ENCODE measurements at regions not wholly inside any gene's neighbourhood (a gene's known extent, or its start where the extent isn't known, plus 50 kb on each side); places are given as distances from the start of the nearest gene placed in this dataset.

GRCh38 chr13:44242766-44243165 is 130.9 kb upstream of the SERP2 start:
- DNase-seq (ENCODE audit: low read depth in 2 of 2), result no peak

DNA sequence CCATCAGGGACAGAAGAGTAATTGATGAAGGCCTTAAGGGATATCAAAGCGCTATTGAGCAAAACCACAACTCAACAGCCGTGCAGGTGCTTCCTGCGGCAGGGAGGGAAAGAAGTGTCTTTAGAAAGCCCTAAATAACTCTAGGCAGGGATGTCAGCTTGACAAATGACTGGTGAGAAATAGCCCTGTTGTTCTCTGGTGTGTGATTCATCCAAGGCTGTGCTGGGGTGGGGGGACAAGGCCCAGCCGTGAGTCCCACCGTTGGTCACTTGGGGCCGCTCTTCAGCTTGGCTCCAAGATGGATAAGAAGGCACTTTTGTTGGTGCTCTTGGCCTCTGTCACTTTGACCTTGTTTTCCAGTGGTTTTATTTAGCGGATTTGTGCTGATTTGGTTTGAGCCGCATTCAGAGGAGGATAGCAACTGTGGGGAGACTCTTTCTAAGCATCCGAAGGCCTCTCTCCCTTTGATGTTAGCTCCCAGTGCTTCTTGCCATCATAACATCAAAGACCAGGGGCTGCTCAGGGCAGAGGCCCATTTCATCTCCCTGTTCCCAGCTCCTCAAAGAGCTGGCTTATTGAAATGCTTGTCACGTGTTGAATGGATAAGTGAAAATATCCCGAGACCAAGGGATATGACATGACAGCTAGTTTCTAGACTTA is 130.3 kb upstream of the SERP2 start:
- no peak for DNase-seq (ENCODE audit: low read depth in 2 of 2)

GRCh38 chr13:44244288-44244687 is 129.3 kb upstream of the SERP2 start:
- no peak for DNase-seq (ENCODE audit: low read depth in 2 of 2)

- DNase-seq (ENCODE audit: low read depth in 2 of 2), result no peak
Measured at GRCh38 chr13:44249431-44249836, 124.2 kb upstream of the SERP2 start.

DNA sequence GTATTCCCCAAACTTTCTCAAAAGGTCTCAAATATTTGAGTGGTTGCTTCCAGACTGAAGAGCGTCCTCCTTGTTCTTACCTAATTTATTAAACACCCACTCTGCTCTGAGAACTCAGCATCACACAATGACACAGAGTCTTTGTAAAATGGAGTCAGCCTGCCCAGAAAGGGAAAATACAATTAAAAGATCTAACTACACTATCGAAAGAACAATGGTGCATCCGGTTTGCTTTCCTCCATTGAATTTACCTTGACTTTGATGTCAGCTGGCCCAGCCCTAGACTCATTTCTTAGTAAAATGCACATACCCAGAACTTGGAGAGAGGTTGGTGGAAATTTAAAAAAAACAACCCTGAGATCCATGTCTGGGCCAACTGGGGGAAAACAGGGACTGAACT is 120.7 kb upstream of the SERP2 start:
- no peak for DNase-seq (ENCODE audit: low read depth in 2 of 2)

- no peak for DNase-seq (ENCODE audit: low read depth in 2 of 2)
Measured at GRCh38 chr13:44255771-44256364, 117.8 kb upstream of the SERP2 start.

DNA sequence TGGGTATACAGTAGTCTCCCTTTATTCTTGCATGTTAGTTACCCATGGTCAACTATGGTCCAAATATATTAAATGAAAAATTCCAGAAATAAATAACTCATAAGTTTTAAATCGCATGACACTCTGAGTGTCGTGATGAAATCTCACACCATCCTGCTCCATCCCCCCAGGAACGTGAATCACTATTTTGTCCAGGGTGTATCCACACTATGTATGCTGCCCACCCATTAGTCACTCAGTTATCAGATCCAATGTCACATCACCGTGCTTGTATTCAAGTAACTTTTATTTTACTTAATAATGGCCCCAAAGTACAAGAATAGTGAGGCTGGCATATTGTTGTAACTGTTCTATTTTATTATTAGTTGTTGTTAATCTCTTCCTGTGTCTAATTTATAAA is 115.8 kb upstream of the SERP2 start:
- no peak for DNase-seq (ENCODE audit: low read depth in 2 of 2)

GRCh38 chr13:44259045-44260027 is 114.3 kb upstream of the SERP2 start:
- peak; percentile 59 to 66 for DNase-seq (ENCODE audit: low read depth in 2 of 2)

GRCh38 chr13:44260336-44260735 is 113.3 kb upstream of the SERP2 start:
- DNase-seq (ENCODE audit: low read depth in 2 of 2), result no peak

- no peak for DNase-seq (ENCODE audit: low read depth in 2 of 2)
Measured at GRCh38 chr13:44263751-44264620, 109.6 kb upstream of the SERP2 start.

- DNase-seq (ENCODE audit: low read depth in 2 of 2), result no peak
Measured at GRCh38 chr13:44266305-44266704, 107.3 kb upstream of the SERP2 start.

DNA sequence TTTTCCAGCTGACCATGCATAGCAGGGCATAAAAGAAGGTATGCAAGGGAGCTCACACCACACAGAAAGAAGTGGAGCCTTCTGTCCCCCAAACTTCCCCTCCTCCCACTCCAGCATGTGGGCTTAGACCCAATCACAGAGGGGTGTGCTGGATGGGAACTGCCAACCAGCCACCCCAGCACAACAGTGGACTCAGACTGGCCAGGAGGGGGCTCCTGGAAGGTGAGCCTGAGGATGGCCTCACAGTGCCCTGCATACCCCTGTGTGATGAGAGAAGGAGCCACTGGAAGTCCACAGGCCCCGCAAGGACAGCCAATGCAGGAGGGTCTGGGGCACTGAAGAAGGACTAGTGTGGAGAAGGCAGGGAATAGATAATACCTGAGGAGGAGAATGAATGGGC is 106.9 kb upstream of the SERP2 start:
- DNase-seq (ENCODE audit: low read depth in 2 of 2), result no peak

GRCh38 chr13:44267203-44267602 is 106.4 kb upstream of the SERP2 start:
- no peak for DNase-seq (ENCODE audit: low read depth in 2 of 2)

DNA sequence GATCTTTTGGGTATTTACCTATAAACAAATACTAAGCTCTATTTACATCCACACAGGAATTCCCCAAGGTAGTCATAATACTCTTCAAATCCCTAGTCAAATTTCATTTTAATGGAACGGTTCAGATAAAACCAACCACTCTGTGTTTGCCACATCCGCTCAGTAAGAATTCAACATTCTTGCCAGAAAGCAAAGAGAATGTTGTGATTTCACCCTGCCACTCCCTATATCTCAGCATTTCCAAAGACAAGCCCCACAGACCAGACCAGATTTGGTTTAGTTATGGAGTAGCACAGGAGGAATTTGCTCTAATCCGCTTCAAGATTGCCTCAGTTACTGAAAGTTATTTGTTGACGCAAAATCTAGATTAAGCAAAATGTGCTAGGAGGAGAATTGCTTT is 105.6 kb upstream of the SERP2 start:
- DNase-seq (ENCODE audit: low read depth in 2 of 2), result no peak

GRCh38 chr13:44268980-44269379 is 104.6 kb upstream of the SERP2 start:
- no peak for DNase-seq (ENCODE audit: low read depth in 2 of 2)

DNA sequence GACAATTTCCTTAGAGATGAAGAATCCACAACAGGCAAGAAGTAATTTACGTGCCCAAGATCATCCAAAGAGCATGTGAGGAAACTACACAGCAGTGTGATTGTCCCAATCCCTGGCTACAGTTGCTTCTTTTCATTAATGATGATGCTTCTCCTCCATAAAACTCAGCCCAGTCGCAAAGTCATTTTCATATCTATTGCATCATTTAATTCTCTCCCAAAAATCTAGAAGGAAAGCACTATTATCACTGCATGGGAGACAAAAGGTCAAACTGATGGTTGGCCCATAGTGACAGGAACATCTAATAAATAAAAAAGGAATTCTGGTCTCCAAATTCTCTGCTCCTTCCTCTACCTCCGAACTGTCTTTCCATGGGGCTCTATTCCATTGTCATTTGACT is 103.5 kb upstream of the SERP2 start:
- no peak for DNase-seq (ENCODE audit: low read depth in 2 of 2)

GRCh38 chr13:44271031-44271455 is 102.6 kb upstream of the SERP2 start:
- DNase-seq (ENCODE audit: low read depth in 2 of 2), result no peak

- no peak for DNase-seq (ENCODE audit: low read depth in 2 of 2)
Measured at GRCh38 chr13:44271473-44271872, 102.2 kb upstream of the SERP2 start.

GRCh38 chr13:44271915-44272341 is 101.7 kb upstream of the SERP2 start:
- no peak for DNase-seq (ENCODE audit: low read depth in 2 of 2)

- DNase-seq (ENCODE audit: low read depth in 2 of 2), result no peak
Measured at GRCh38 chr13:44272692-44273091, 100.9 kb upstream of the SERP2 start.

GRCh38 chr13:44273216-44273615 is 100.4 kb upstream of the SERP2 start:
- DNase-seq (ENCODE audit: low read depth in 2 of 2), result no peak

All from activated CD4-positive, alpha-beta T cell treated with anti-CD3 and anti-CD28 coated beads for 24 hours (primary cell).